Thyroid gland (tissue), 4 donors: ENCODE measurements at regions not wholly inside any gene's neighbourhood (a gene's known extent, or its start where the extent isn't known, plus 50 kb on each side); places are given as distances from the start of the nearest gene placed in this dataset.

Experiments used
- DNase-seq, 2 donors: peaks; one replicate each; pipeline ENCODE4 v3.0.0-alpha.2; 2019
- H3K27ac ChIP-seq, 3 donors: fragments of 200-600 bp; sonication (generic); 1 replicate in 2 of 3; 2 replicates in 1 of 3; pipeline ENCODE4 v1.5.1; 2016 to 2019; ENCODE audit warnings: mild to moderate bottlenecking in 1 of 3, moderate library complexity in 1 of 3
- H3K27me3 ChIP-seq: fragments of 200-600 bp; sonication (generic); one replicate; pipeline ENCODE4 v1.5.1; 2019
- H3K36me3 ChIP-seq, 2 donors: fragments of 200-600 bp; sonication (generic); one replicate each; pipeline ENCODE4 v1.5.1; 2016 to 2019
- H3K4me1 ChIP-seq, 2 donors: fragments of 200-600 bp; sonication (generic); one replicate each; pipeline ENCODE4 v1.5.1; 2017 to 2019
- H3K4me3 ChIP-seq, 3 donors: fragments of 200-600 bp; sonication (generic); replicated peaks in 1 of 3; 1 replicate in 2 of 3; 2 replicates in 1 of 3; pipeline ENCODE4 v1.5.1; 2016; ENCODE audit warnings: mild to moderate bottlenecking in 1 of 3
- H3K9me3 ChIP-seq: fragments of 200-600 bp; sonication (generic); one replicate; pipeline ENCODE4 v1.5.1; 2017
- POLR2A ChIP-seq, 2 donors: fragments of 450-650 bp; IDR thresholded peaks; one replicate each; pipeline ENCODE4 v1.6.1; 2017; ENCODE audit warnings: antibody characterized with exemption in 2 of 2, mild to moderate bottlenecking in 2 of 2, moderate library complexity in 1 of 2
- WGBS, 2 donors: methylation state at CpG; one replicate each; pipeline ENCODE4 v1.1.5; 2017; 5-methylcytosine and 5-hydroxymethylcytosine counted together
- intact Hi-C: fragments of 100-400 bp; cut with DNase I; formaldehyde crosslinking; loops from one replicate; pipeline ENCODE4 v1.15.1; 2023
- TF ChIP-seq, protein P1 (sequence below), 6 experiments: fragments of 200-600 bp in 3 of 6; fragments of 450-650 bp in 3 of 6; sonication (generic) in 3 of 6; IDR thresholded peaks; one replicate each; pipeline ENCODE4 v1.5.1; 2016 to 2019; ENCODE audit warnings: antibody characterized with exemption in 6 of 6, mild to moderate bottlenecking in 2 of 6, inconsistent platforms in 1 of 6, moderate library complexity in 1 of 6

GRCh38 chr12:84183576-84183975 is 729.0 kb downstream of the SLC6A15 start:
- intact Hi-C loops: no loop called here
- no peaks in the 10 kb centered on the region for H3K4me1 ChIP-seq
- no peak overlapping the region for H3K27ac ChIP-seq
- H3K9me3 ChIP-seq: no peaks in the 10 kb centered on the region
- TF ChIP-seq, protein P1, sequence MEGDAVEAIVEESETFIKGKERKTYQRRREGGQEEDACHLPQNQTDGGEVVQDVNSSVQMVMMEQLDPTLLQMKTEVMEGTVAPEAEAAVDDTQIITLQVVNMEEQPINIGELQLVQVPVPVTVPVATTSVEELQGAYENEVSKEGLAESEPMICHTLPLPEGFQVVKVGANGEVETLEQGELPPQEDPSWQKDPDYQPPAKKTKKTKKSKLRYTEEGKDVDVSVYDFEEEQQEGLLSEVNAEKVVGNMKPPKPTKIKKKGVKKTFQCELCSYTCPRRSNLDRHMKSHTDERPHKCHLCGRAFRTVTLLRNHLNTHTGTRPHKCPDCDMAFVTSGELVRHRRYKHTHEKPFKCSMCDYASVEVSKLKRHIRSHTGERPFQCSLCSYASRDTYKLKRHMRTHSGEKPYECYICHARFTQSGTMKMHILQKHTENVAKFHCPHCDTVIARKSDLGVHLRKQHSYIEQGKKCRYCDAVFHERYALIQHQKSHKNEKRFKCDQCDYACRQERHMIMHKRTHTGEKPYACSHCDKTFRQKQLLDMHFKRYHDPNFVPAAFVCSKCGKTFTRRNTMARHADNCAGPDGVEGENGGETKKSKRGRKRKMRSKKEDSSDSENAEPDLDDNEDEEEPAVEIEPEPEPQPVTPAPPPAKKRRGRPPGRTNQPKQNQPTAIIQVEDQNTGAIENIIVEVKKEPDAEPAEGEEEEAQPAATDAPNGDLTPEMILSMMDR (IDR thresholded peaks at IDR 0.05): no peak
- no peak for TF ChIP-seq POLR2A (IDR thresholded peaks at IDR 0.05)
- no peak for DNase-seq
- no peaks in the 10 kb centered on the region for H3K36me3 ChIP-seq
- H3K4me3 ChIP-seq: no peak overlapping the region
- no peaks in the 10 kb centered on the region for H3K27me3 ChIP-seq
- 77% methylated on average over 2 of the region's 2 CpGs for WGBS, 2 donors

GRCh38 chr12:84174115-84174514 is 738.5 kb downstream of the SLC6A15 start:
- 84 to 91% methylated on average over 4 to 5 of the region's 5 CpGs for WGBS, 2 donors
- H3K36me3 ChIP-seq: no peaks in the 10 kb centered on the region
- H3K4me3 ChIP-seq: no peak overlapping the region
- TF ChIP-seq POLR2A (IDR thresholded peaks at IDR 0.05): no peak
- no peaks in the 10 kb centered on the region for H3K4me1 ChIP-seq
- intact Hi-C loops: no loop called here
- no peak for DNase-seq
- H3K9me3 ChIP-seq: no peaks in the 10 kb centered on the region
- H3K27ac ChIP-seq: no peak overlapping the region
- H3K27me3 ChIP-seq: no peaks in the 10 kb centered on the region

GRCh38 chr12:84172823-84173424 is 739.7 kb downstream of the SLC6A15 start:
- H3K27ac ChIP-seq: no peak overlapping the region
- DNase-seq: no peak
- H3K27me3 ChIP-seq: no peaks in the 10 kb centered on the region
- no peak for TF ChIP-seq POLR2A (IDR thresholded peaks at IDR 0.05)
- WGBS, 2 donors: 84 to 90% methylated on average over 4 of the region's 4 CpGs
- no peaks in the 10 kb centered on the region for H3K9me3 ChIP-seq
- intact Hi-C loops: no loop called here
- no peaks in the 10 kb centered on the region for H3K4me1 ChIP-seq
- H3K36me3 ChIP-seq: no peaks in the 10 kb centered on the region
- no peak overlapping the region for H3K4me3 ChIP-seq

GRCh38 chr12:84166812-84167211 is 745.8 kb downstream of the SLC6A15 start:
- Histone ChIP-seq H3K36me3 (no peaks in the 10 kb centered on the region), H3K9me3 (no peaks in the 10 kb centered on the region), H3K4me1 (no peaks in the 10 kb centered on the region), H3K4me3 (no peak overlapping the region), H3K27me3 (no peaks in the 10 kb centered on the region), H3K27ac (no peak overlapping the region)
- no peak for DNase-seq
- intact Hi-C loops: no loop called here
- WGBS, 2 donors: 35 to 52% methylated on average over 1 of the region's 1 CpG
- TF ChIP-seq, protein P1 (IDR thresholded peaks at IDR 0.05): no peak
- TF ChIP-seq POLR2A (IDR thresholded peaks at IDR 0.05): no peak

- intact Hi-C loops: no loop called here
- Histone ChIP-seq H3K4me3 (no peak overlapping the region), H3K9me3 (no peaks in the 10 kb centered on the region), H3K27me3 (no peaks in the 10 kb centered on the region), H3K27ac (no peak overlapping the region), H3K36me3 (no peaks in the 10 kb centered on the region), H3K4me1 (no peaks in the 10 kb centered on the region)
- TF ChIP-seq, protein P1 (IDR thresholded peaks at IDR 0.05): no peak
- no peak for TF ChIP-seq POLR2A (IDR thresholded peaks at IDR 0.05)
- WGBS, 2 donors: 61 to 62% methylated on average over 2 of the region's 2 CpGs
- DNase-seq: no peak
These were observed 746.5 kb downstream of the SLC6A15 start for GRCh38 chr12:84165998-84166571.

DNA sequence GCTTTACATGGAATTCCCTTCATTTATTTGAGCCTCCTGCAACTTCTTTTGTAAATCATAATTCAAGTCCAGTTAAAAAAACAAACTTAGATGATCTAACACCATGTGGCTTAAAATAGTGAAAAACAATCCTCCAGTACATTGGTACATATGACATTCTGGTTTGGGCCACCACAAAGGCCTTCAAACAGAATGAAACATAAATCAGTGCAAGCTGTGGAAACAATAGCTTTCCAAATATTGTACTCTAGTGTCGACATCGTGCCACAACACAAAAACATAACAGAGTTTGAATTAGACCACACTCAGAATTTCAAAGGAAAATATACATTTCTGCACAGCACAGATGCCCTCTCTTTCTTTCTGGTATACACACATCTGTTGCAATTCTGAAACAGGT is 751.3 kb downstream of the SLC6A15 start:
- Histone ChIP-seq H3K4me1 (no peaks in the 10 kb centered on the region), H3K36me3 (no peaks in the 10 kb centered on the region), H3K4me3 (no peak overlapping the region), H3K9me3 (no peaks in the 10 kb centered on the region), H3K27me3 (no peaks in the 10 kb centered on the region), H3K27ac (no peak overlapping the region)
- no peak for DNase-seq
- 71 to 79% methylated on average over 2 of the region's 2 CpGs for whole genome bisulfite sequencing, 2 donors
- TF ChIP-seq POLR2A (IDR thresholded peaks at IDR 0.05): no peak
- TF ChIP-seq, protein P1 (IDR thresholded peaks at IDR 0.05): no peak
- intact Hi-C loops: no loop called here
